OCI-LY7 (cell line): ENCODE measurements at regions not wholly inside any gene's neighbourhood (a gene's known extent, or its start where the extent isn't known, plus 50 kb on each side); places are given as distances from the start of the nearest gene placed in this dataset.

Experiments used
- CTCF ChIP-seq: fragments of 200-600 bp; sonication (generic); conservative IDR thresholded peaks from 2 replicates; pipeline ENCODE4 v1.5.1; 2014; ENCODE audit warnings: mild to moderate bottlenecking, antibody characterized with exemption, low read length, moderate library complexity, mixed read lengths
- EZH2phosphoT487 ChIP-seq: fragments of 200-600 bp; sonication (generic); IDR thresholded peaks from 2 replicates; pipeline ENCODE4 v1.6.1; 2018; ENCODE audit warnings: low read depth, borderline replicate concordance, mild to moderate bottlenecking, mixed run types, antibody characterized with exemption, low read length, moderate library complexity, mixed read lengths

- no peak for TF ChIP-seq CTCF
- TF ChIP-seq EZH2phosphoT487: no peak
Measured at GRCh38 chr13:34767778-34768177, 174.3 kb upstream of the NBEA start.
